ENCODE measurements at regions not wholly inside any gene's neighbourhood (a gene's known extent, or its start where the extent isn't known, plus 50 kb on each side); places are given as distances from the start of the nearest gene placed in this dataset.

GRCh38 chr6:133674661-133675060 lies 214.3 kb upstream of the TCF21 start:
- DNase-seq: no peak
- H3K36me3 ChIP-seq: no peaks in the 10 kb centered on the region
- H3K9me3 ChIP-seq: no peaks in the 10 kb centered on the region
- TF ChIP-seq POLR2A (IDR thresholded peaks at IDR 0.05): no peak
- TF ChIP-seq, protein P1, sequence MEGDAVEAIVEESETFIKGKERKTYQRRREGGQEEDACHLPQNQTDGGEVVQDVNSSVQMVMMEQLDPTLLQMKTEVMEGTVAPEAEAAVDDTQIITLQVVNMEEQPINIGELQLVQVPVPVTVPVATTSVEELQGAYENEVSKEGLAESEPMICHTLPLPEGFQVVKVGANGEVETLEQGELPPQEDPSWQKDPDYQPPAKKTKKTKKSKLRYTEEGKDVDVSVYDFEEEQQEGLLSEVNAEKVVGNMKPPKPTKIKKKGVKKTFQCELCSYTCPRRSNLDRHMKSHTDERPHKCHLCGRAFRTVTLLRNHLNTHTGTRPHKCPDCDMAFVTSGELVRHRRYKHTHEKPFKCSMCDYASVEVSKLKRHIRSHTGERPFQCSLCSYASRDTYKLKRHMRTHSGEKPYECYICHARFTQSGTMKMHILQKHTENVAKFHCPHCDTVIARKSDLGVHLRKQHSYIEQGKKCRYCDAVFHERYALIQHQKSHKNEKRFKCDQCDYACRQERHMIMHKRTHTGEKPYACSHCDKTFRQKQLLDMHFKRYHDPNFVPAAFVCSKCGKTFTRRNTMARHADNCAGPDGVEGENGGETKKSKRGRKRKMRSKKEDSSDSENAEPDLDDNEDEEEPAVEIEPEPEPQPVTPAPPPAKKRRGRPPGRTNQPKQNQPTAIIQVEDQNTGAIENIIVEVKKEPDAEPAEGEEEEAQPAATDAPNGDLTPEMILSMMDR (IDR thresholded peaks at IDR 0.05): no peak
- H3K4me3 ChIP-seq (replicated peaks in 1 of 3): no peak overlapping the region
- no peaks in the 10 kb centered on the region for H3K4me1 ChIP-seq
- no peaks in the 10 kb centered on the region for H3K27me3 ChIP-seq
- WGBS, 2 donors: 63 to 75% methylated on average over 1 of the region's 1 CpG
- no peak overlapping the region for H3K27ac ChIP-seq
- intact Hi-C loops (cut with DNase I): no loop called here

- intact Hi-C loops (cut with DNase I): no loop called here
- Histone ChIP-seq H3K27me3 (no peaks in the 10 kb centered on the region), H3K9me3 (no peaks in the 10 kb centered on the region), H3K27ac (no peak overlapping the region), H3K36me3 (no peaks in the 10 kb centered on the region), H3K4me1 (no peaks in the 10 kb centered on the region), H3K4me3 (replicated peaks in 1 of 3) (no peak overlapping the region)
- no peak for TF ChIP-seq POLR2A (IDR thresholded peaks at IDR 0.05)
- TF ChIP-seq, protein P1 (IDR thresholded peaks at IDR 0.05): no peak
- DNase-seq: no peak
- WGBS, 2 donors: 98% methylated on average over 2 of the region's 2 CpGs
Measured at GRCh38 chr6:133680994-133681393, 207.9 kb upstream of the TCF21 start.

- intact Hi-C loops (cut with DNase I): no loop called here
- Histone ChIP-seq H3K27ac (no peak overlapping the region), H3K27me3 (no peaks in the 10 kb centered on the region), H3K4me1 (no peaks in the 10 kb centered on the region), H3K4me3 (replicated peaks in 1 of 3) (no peak overlapping the region), H3K9me3 (no peaks in the 10 kb centered on the region), H3K36me3 (no peaks in the 10 kb centered on the region)
- TF ChIP-seq, protein P1 (IDR thresholded peaks at IDR 0.05): no peak
- TF ChIP-seq POLR2A (IDR thresholded peaks at IDR 0.05): no peak
- DNase-seq: no peak
- 20 to 25% methylated on average over 2 of the region's 2 CpGs for WGBS, 2 donors
Measured at GRCh38 chr6:133681891-133682290, 207.0 kb upstream of the TCF21 start.

GRCh38 chr6:133682506-133683307 lies 206.2 kb upstream of the TCF21 start:
- H3K27ac ChIP-seq: no peak overlapping the region
- H3K4me3 ChIP-seq (replicated peaks in 1 of 3): no peak overlapping the region
- H3K4me1 ChIP-seq: no peaks in the 10 kb centered on the region
- no peaks in the 10 kb centered on the region for H3K36me3 ChIP-seq
- no peak for DNase-seq
- 73 to 79% methylated on average over 5 of the region's 5 CpGs for WGBS, 2 donors
- no peaks in the 10 kb centered on the region for H3K27me3 ChIP-seq
- intact Hi-C loops (cut with DNase I): no loop called here
- TF ChIP-seq, protein P1 (IDR thresholded peaks at IDR 0.05): no peak
- TF ChIP-seq POLR2A (IDR thresholded peaks at IDR 0.05): no peak
- no peaks in the 10 kb centered on the region for H3K9me3 ChIP-seq

- intact Hi-C loops (cut with DNase I): no loop called here
- Histone ChIP-seq H3K9me3 (no peaks in the 10 kb centered on the region), H3K27me3 (no peaks in the 10 kb centered on the region), H3K27ac (no peak overlapping the region), H3K4me3 (replicated peaks in 1 of 3) (no peak overlapping the region), H3K36me3 (no peaks in the 10 kb centered on the region), H3K4me1 (no peaks in the 10 kb centered on the region)
- 79 to 81% methylated on average over 1 of the region's 1 CpG for whole genome bisulfite sequencing, 2 donors
- no peak for DNase-seq
- TF ChIP-seq, protein P1 (IDR thresholded peaks at IDR 0.05): no peak
- TF ChIP-seq POLR2A (IDR thresholded peaks at IDR 0.05): no peak
Measured at GRCh38 chr6:133683308-133683580, 205.7 kb upstream of the TCF21 start.
